Naive thymus-derived CD4-positive, alpha-beta T cell (primary cell): ENCODE measurements at regions not wholly inside any gene's neighbourhood (a gene's known extent, or its start where the extent isn't known, plus 50 kb on each side); places are given as distances from the start of the nearest gene placed in this dataset.

Experiments used
- ATAC-seq: fragments of 150-1000 bp; cut with Tn5 transposase; 2 replicates; pipeline ENCODE4 v1.10.0; 2021; ENCODE audit warnings: mild to moderate bottlenecking, moderate library complexity
- CTCF ChIA-PET: fragments of 350-600 bp; sonication (Branson Sonifier 250); formaldehyde crosslinking; loops from one replicate; lab custom pipeline; 2021; ENCODE audit warnings: antibody characterized with exemption; lab: Charles Lee
- POLR2A ChIA-PET: fragments of 350-600 bp; sonication (Branson Sonifier 250); formaldehyde crosslinking; loops from one replicate; lab custom pipeline; 2021; ENCODE audit warnings: antibody characterized with exemption, inconsistent platforms; lab: Charles Lee
- DNase-seq, 9 donors: peaks; one replicate each; pipeline versions ENCODE4 v3.0.0 to v3.0.0-alpha.2; 2020 to 2022; ENCODE audit warnings: mixed read lengths in 1 of 9
- H3K27ac ChIP-seq: one replicate; pipeline ENCODE4 v1.7.0; 2013; ENCODE audit warnings: mild to moderate bottlenecking, low read depth, low read length, moderate library complexity
- H3K27me3 ChIP-seq, 2 donors: one replicate each; pipeline ENCODE4 v1.7.0; 2013; ENCODE audit warnings: low read length in 2 of 2, mild to moderate bottlenecking in 2 of 2, moderate library complexity in 2 of 2; ENCODE audit not compliant: control insufficient read depth in 2 of 2, insufficient read depth in 2 of 2
- H3K36me3 ChIP-seq, 3 experiments: 1 replicate in 2 of 3; 2 replicates in 1 of 3; pipeline ENCODE4 v1.7.0; 2013; ENCODE audit warnings: low read length in 3 of 3, mild to moderate bottlenecking in 3 of 3, moderate library complexity in 1 of 3; ENCODE audit not compliant: insufficient read depth in 3 of 3, control insufficient read depth in 2 of 3
- H3K4me1 ChIP-seq, 2 donors: one replicate each; pipeline ENCODE4 v1.7.0; 2013; ENCODE audit warnings: low read length in 2 of 2, mild to moderate bottlenecking in 2 of 2, moderate library complexity in 1 of 2; ENCODE audit not compliant: control insufficient read depth in 2 of 2, insufficient read depth in 2 of 2
- H3K4me3 ChIP-seq: 2 replicates; pipeline ENCODE4 v1.7.0; 2013; ENCODE audit warnings: mild to moderate bottlenecking, low read length
- H3K9me3 ChIP-seq, 3 experiments: 1 replicate in 2 of 3; 2 replicates in 1 of 3; pipeline ENCODE4 v1.7.0; 2013; ENCODE audit warnings: low read length in 3 of 3; ENCODE audit not compliant: control insufficient read depth in 2 of 3
- H3K27ac Mint-ChIP-seq, 9 donors: one replicate each; pipeline ENCODE4 v1.8.0; 2020 to 2022; ENCODE audit warnings: mixed read lengths in 9 of 9, mild to moderate bottlenecking in 8 of 9, moderate library complexity in 5 of 9, inconsistent platforms in 2 of 9
- H3K27me3 Mint-ChIP-seq, 5 donors: one replicate each; pipeline ENCODE4 v1.8.0; 2021 to 2022; ENCODE audit warnings: mixed read lengths in 5 of 5, mild to moderate bottlenecking in 1 of 5
- H3K36me3 Mint-ChIP-seq, 5 donors: one replicate each; pipeline ENCODE4 v1.8.0; 2020 to 2022; ENCODE audit warnings: mixed read lengths in 5 of 5, mild to moderate bottlenecking in 3 of 5, inconsistent platforms in 1 of 5
- H3K4me1 Mint-ChIP-seq, 7 donors: one replicate each; pipeline ENCODE4 v1.8.0; 2020 to 2022; ENCODE audit warnings: mixed read lengths in 7 of 7, mild to moderate bottlenecking in 3 of 7, inconsistent platforms in 1 of 7
- H3K4me3 Mint-ChIP-seq, 10 donors: one replicate each; pipeline ENCODE4 v1.8.0; 2020 to 2022; ENCODE audit warnings: mild to moderate bottlenecking in 10 of 10, mixed read lengths in 10 of 10, moderate library complexity in 6 of 10, inconsistent platforms in 2 of 10
- H3K9me3 Mint-ChIP-seq, 11 donors: one replicate each; pipeline ENCODE4 v1.8.0; 2020 to 2022; ENCODE audit warnings: mixed read lengths in 11 of 11, mild to moderate bottlenecking in 4 of 11, inconsistent platforms in 1 of 11, moderate library complexity in 1 of 11
- intact Hi-C, 2 donors: fragments of 100-400 bp; cut with micrococcal nuclease; formaldehyde crosslinking; loops; one replicate each; pipeline ENCODE4 v1.15.1; 2023

DNA sequence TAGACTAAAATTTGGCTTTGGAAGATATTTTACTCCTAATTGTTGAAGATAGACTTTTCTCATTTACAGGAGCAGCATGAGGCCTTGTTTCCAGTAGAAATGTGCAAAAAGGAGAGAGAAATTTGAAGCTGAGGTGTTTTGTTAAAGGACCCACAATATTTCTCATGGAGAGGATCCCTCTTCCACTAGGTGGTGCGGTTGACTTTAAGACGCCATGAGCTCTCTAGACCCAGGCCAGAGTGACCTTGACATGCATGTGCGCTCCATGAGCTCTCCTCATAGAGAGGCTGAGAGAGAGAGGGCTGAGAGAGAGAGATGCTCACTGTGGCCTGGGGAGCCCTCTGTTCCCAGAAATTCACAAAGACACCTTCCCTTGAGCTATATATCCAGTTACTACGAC, 861.2 kb upstream of the EYS start:
- H3K4me1 ChIP-seq = no peaks in the 10 kb centered on the region
- intact Hi-C loops = no loop called here
- H3K27me3 ChIP-seq = no peaks in the 10 kb centered on the region
- Mint-ChIP-seq H3K27me3 (no peaks in the 10 kb centered on the region), H3K27ac (no peak overlapping the region), H3K9me3 (peaks cover 0 to 20% (median 2%) of the 10 kb centered on the region in 11 donors), H3K4me1 (no peaks in the 10 kb centered on the region), H3K36me3 (no peaks in the 10 kb centered on the region), H3K4me3 (no peak overlapping the region)
- no peak overlapping the region for H3K27ac ChIP-seq
- no peak overlapping the region for H3K4me3 ChIP-seq
- ATAC-seq (no peak), DNase-seq (no peak)
- H3K9me3 ChIP-seq = no peaks in the 10 kb centered on the region
- ChIA-PET POLR2A (no interaction called here), CTCF (no interaction called here)
- H3K36me3 ChIP-seq = no peaks in the 10 kb centered on the region

DNA sequence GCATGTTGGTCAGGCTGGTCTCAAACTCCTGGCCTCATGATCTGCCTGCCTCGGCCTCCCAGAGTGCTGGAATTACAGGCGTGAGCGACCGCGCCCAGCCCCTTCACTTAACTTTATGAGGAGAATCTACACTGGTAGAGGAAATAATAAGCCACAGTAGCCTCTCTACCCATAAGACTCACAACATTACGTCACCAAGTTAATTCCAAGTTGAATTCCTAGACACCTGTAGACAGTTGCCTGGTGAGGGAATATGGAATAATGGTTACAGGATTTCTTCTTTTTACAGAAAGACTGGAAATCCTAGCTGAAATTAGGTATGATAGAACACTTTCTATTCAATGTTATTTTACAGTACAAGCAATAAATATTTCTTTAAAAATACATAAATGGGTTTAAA, 854.5 kb upstream of the EYS start:
- peaks cover 0 to 7% (median 0%) of the 10 kb centered on the region in 3 experiments for H3K9me3 ChIP-seq
- no peaks in the 10 kb centered on the region for H3K27me3 ChIP-seq
- Mint-ChIP-seq H3K4me1 (no peaks in the 10 kb centered on the region), H3K36me3 (no peaks in the 10 kb centered on the region), H3K27ac (no peak overlapping the region), H3K4me3 (no peak overlapping the region), H3K27me3 (no peaks in the 10 kb centered on the region), H3K9me3 (peaks cover 0 to 23% (median 7%) of the 10 kb centered on the region in 11 donors)
- POLR2A ChIA-PET = no interaction called here
- CTCF ChIA-PET = no interaction called here
- ATAC-seq (no peak), DNase-seq (no peak)
- intact Hi-C loops = no loop called here
- no peaks in the 10 kb centered on the region for H3K4me1 ChIP-seq
- H3K27ac ChIP-seq = no peak overlapping the region
- H3K4me3 ChIP-seq = no peak overlapping the region
- no peaks in the 10 kb centered on the region for H3K36me3 ChIP-seq

DNA sequence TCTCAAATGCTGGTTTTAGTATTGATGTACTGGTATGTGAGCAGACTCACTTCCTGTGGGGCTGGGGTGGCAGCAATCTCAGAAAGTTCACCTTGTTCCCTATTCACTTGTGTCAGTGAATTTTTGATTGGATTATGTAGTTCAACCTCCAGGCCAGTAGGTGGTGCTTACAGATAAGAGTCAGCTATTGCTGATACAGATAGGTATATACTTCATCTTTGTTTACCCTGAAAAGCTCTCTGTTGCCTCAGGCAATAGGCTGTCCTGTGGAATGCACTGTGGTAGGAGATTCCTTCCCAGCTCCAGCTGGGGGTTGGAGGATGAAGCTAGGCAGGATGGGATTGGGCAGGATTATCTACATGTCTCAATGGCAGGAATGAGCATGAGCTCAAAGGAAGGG, 851.2 kb upstream of the EYS start:
- no peak overlapping the region for H3K4me3 Mint-ChIP-seq
- Histone ChIP-seq H3K9me3 (peaks cover 0 to 13% (median 0%) of the 10 kb centered on the region in 3 experiments), H3K4me1 (no peaks in the 10 kb centered on the region), H3K27ac (no peak overlapping the region), H3K36me3 (no peaks in the 10 kb centered on the region), H3K4me3 (no peak overlapping the region), H3K27me3 (no peaks in the 10 kb centered on the region)
- H3K27me3 Mint-ChIP-seq = no peaks in the 10 kb centered on the region
- no peaks in the 10 kb centered on the region for H3K4me1 Mint-ChIP-seq
- ATAC-seq = no peak
- ChIA-PET POLR2A (no interaction called here), CTCF (no interaction called here)
- peaks cover 0 to 43% (median 15%) of the 10 kb centered on the region in 11 donors for H3K9me3 Mint-ChIP-seq
- no peak for DNase-seq
- H3K36me3 Mint-ChIP-seq = no peaks in the 10 kb centered on the region
- intact Hi-C loops = no loop called here
- no peak overlapping the region for H3K27ac Mint-ChIP-seq

GRCh38 chr6:66556936-66557335, 849.9 kb upstream of the EYS start:
- no peak overlapping the region for H3K4me3 Mint-ChIP-seq

GRCh38 chr6:66555082-66555481, 848.1 kb upstream of the EYS start:
- no peak overlapping the region for H3K27ac Mint-ChIP-seq
- ChIA-PET POLR2A (no interaction called here), CTCF (no interaction called here)
- Histone ChIP-seq H3K4me3 (no peak overlapping the region), H3K4me1 (no peaks in the 10 kb centered on the region), H3K27me3 (no peaks in the 10 kb centered on the region), H3K36me3 (no peaks in the 10 kb centered on the region), H3K9me3 (peaks cover 0 to 13% (median 0%) of the 10 kb centered on the region in 3 experiments), H3K27ac (no peak overlapping the region)
- no peaks in the 10 kb centered on the region for H3K36me3 Mint-ChIP-seq
- no peak for DNase-seq
- no peak for ATAC-seq
- peaks cover 0 to 38% (median 15%) of the 10 kb centered on the region in 11 donors for H3K9me3 Mint-ChIP-seq
- no peaks in the 10 kb centered on the region for H3K27me3 Mint-ChIP-seq
- H3K4me3 Mint-ChIP-seq = no peak overlapping the region
- H3K4me1 Mint-ChIP-seq = no peaks in the 10 kb centered on the region
- intact Hi-C loops = no loop called here

More at GRCh38 chr6:66556936-66557335, 849.9 kb upstream of the EYS start:
- Mint-ChIP-seq H3K27me3 (no peaks in the 10 kb centered on the region), H3K9me3 (peaks cover 0 to 39% (median 15%) of the 10 kb centered on the region in 11 donors), H3K4me1 (no peaks in the 10 kb centered on the region), H3K27ac (no peak overlapping the region), H3K36me3 (no peaks in the 10 kb centered on the region)
- Histone ChIP-seq H3K36me3 (no peaks in the 10 kb centered on the region), H3K27ac (no peak overlapping the region), H3K27me3 (no peaks in the 10 kb centered on the region), H3K4me3 (no peak overlapping the region), H3K9me3 (peaks cover 0 to 13% (median 0%) of the 10 kb centered on the region in 3 experiments), H3K4me1 (no peaks in the 10 kb centered on the region)
- DNase-seq = no peak
- intact Hi-C loops = no loop called here
- ChIA-PET POLR2A (no interaction called here), CTCF (no interaction called here)
- no peak for ATAC-seq

DNA sequence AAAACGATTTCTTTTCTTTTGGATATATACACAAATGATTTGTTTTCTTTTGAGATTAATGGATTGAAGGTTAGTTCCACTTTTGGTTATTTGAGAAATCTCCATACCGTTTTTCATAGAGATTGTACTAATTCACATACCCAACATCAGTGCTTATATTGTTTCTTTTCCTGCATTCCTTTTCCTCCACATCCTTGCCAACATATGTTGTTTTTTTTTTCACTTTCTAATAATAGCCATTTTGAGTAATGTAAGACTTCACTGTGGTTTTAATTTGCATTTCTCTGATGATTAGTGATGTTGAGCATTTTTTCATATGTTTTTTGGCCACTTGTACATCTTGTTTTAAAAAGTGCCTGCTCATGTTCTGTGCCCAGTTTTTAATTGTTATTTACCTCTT, 846.4 kb upstream of the EYS start:
- ChIA-PET CTCF (no interaction called here), POLR2A (no interaction called here)
- H3K4me1 ChIP-seq = no peaks in the 10 kb centered on the region
- Mint-ChIP-seq H3K27ac (no peak overlapping the region), H3K36me3 (no peaks in the 10 kb centered on the region), H3K9me3 (peaks cover 0 to 36% (median 13%) of the 10 kb centered on the region in 11 donors), H3K4me3 (no peak overlapping the region), H3K27me3 (no peaks in the 10 kb centered on the region), H3K4me1 (no peaks in the 10 kb centered on the region)
- no peaks in the 10 kb centered on the region for H3K27me3 ChIP-seq
- H3K9me3 ChIP-seq = peaks cover 0 to 8% (median 0%) of the 10 kb centered on the region in 3 experiments
- no peaks in the 10 kb centered on the region for H3K36me3 ChIP-seq
- intact Hi-C loops = no loop called here
- H3K27ac ChIP-seq = no peak overlapping the region
- DNase-seq (no peak), ATAC-seq (no peak)
- H3K4me3 ChIP-seq = no peak overlapping the region

DNA sequence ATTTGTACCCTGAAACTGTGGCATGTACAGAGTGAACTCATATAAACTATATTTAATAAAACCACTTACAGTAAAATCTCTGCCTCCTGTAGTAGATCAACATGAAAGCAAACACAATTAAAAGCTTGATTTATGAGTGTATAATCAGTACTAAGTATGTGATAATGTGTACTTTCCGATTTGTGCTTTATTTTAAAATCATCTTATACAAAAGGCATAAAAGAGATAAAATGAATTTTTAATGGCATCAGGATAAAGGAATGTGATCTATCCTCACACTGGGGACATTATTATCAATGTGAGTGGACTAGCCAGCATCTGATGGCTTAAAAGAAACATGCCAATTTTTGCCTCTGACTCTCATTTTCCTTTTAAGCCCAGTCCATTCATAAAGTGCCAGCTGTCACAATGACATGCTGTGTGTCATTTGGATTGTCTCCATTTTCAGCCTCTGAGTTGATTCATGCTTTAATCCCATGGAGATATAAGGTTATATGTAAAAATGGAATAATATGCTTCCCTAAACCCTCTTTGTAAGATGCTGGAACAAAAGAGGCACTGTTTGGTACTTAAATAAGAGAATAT, 831.6 kb upstream of the EYS start:
- no peaks in the 10 kb centered on the region for H3K4me1 ChIP-seq
- Mint-ChIP-seq H3K4me3 (no peak overlapping the region), H3K4me1 (no peaks in the 10 kb centered on the region), H3K27ac (no peak overlapping the region), H3K27me3 (no peaks in the 10 kb centered on the region), H3K36me3 (peaks cover 0 to 7% (median 0%) of the 10 kb centered on the region in 5 donors), H3K9me3 (peaks cover 0 to 42% (median 12%) of the 10 kb centered on the region in 11 donors)
- no peaks in the 10 kb centered on the region for H3K9me3 ChIP-seq
- ATAC-seq (no peak), DNase-seq (no peak)
- POLR2A ChIA-PET = no interaction called here
- intact Hi-C loops = no loop called here
- no peak overlapping the region for H3K4me3 ChIP-seq
- H3K36me3 ChIP-seq = no peaks in the 10 kb centered on the region
- no peaks in the 10 kb centered on the region for H3K27me3 ChIP-seq
- H3K27ac ChIP-seq = no peak overlapping the region
- CTCF ChIA-PET = no interaction called here
